ENCODE measurements at regions not wholly inside any gene's neighbourhood (a gene's known extent, or its start where the extent isn't known, plus 50 kb on each side); places are given as distances from the start of the nearest gene placed in this dataset.

DNA sequence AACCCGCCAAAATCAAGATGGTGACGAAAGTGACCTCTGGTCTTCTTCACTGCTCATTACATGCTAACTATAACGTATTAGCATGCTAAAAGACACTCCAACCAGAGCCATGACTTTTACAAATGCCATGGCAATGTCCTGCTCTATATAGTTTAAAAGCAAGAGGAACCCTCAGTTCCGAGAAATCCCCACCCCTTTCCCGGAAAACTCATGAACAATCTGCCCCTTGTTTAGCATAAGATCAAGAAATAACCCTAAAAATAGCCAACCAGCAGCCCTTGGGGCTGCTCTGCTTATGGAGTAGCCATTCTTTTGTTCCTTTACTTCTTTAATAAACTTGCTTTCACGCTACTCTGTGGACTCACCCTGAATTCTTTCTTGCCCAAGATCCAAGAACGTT lies 463.5 kb upstream of the FAM241A start:
- Histone ChIP-seq H3K4me2 (ENCODE audit: control insufficient read depth, extremely low read depth, insufficient read depth, low read depth, low read length) (no peak overlapping the region), H3K36me3 (ENCODE audit: control insufficient read depth in 2 of 2, extremely low read depth in 1 of 2, insufficient read depth in 2 of 2, low read length in 2 of 2) (no peaks in the 10 kb centered on the region), H3K27ac (ENCODE audit: control insufficient read depth, insufficient read depth, low read length) (no peak overlapping the region), H4K20me1 (ENCODE audit: control insufficient read depth, extremely low read depth, insufficient read depth, low read length) (no peaks in the 10 kb centered on the region), H3K9ac (ENCODE audit: control insufficient read depth, extremely low read depth, insufficient read depth, low read length) (no peak overlapping the region), H2AFZ (ENCODE audit: control insufficient read depth, low read length) (no peak overlapping the region), H3K4me1 (ENCODE audit: control insufficient read depth, extremely low read depth, insufficient read depth, low read length) (no peaks in the 10 kb centered on the region), H3K4me3 (ENCODE audit: control insufficient read depth in 2 of 3, extremely low read depth in 1 of 3, insufficient read depth in 2 of 3, low read depth in 1 of 3, low read length in 3 of 3) (no peak overlapping the region), H3K9me1 (ENCODE audit: control insufficient read depth, extremely low read depth, insufficient read depth, low read length) (no peaks in the 10 kb centered on the region), H3K9me3 (ENCODE audit: control insufficient read depth, low read depth, low read length) (no peaks in the 10 kb centered on the region), H3K27me3 (ENCODE audit: control insufficient read depth, extremely low read depth, insufficient read depth, low read length) (no peaks in the 10 kb centered on the region), H3K79me2 (ENCODE audit: control insufficient read depth, insufficient read depth, low read length) (no peaks in the 10 kb centered on the region)
- TF ChIP-seq, protein P1, sequence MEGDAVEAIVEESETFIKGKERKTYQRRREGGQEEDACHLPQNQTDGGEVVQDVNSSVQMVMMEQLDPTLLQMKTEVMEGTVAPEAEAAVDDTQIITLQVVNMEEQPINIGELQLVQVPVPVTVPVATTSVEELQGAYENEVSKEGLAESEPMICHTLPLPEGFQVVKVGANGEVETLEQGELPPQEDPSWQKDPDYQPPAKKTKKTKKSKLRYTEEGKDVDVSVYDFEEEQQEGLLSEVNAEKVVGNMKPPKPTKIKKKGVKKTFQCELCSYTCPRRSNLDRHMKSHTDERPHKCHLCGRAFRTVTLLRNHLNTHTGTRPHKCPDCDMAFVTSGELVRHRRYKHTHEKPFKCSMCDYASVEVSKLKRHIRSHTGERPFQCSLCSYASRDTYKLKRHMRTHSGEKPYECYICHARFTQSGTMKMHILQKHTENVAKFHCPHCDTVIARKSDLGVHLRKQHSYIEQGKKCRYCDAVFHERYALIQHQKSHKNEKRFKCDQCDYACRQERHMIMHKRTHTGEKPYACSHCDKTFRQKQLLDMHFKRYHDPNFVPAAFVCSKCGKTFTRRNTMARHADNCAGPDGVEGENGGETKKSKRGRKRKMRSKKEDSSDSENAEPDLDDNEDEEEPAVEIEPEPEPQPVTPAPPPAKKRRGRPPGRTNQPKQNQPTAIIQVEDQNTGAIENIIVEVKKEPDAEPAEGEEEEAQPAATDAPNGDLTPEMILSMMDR (optimal IDR thresholded peaks at IDR 0.05 in 1 of 3, IDR thresholded peaks at IDR 0.05 in 1 of 3, conservative IDR thresholded peaks at IDR 0.05 in 1 of 3; ENCODE audit: extremely low read depth in 1 of 3, insufficient read depth in 2 of 3, low read length in 3 of 3) = no peak
- no peak for TF ChIP-seq EZH2 (IDR thresholded peaks at IDR 0.05; ENCODE audit: low read length)
- no peak for FAIRE-seq
- DNase-seq (ENCODE audit: low read depth, low spot score) = no peak
- dilution Hi-C loops (cut with MboI; ENCODE audit: extremely low pct_ligation_motif_present, low sequenced_read_pairs) = no loop called here

DNA sequence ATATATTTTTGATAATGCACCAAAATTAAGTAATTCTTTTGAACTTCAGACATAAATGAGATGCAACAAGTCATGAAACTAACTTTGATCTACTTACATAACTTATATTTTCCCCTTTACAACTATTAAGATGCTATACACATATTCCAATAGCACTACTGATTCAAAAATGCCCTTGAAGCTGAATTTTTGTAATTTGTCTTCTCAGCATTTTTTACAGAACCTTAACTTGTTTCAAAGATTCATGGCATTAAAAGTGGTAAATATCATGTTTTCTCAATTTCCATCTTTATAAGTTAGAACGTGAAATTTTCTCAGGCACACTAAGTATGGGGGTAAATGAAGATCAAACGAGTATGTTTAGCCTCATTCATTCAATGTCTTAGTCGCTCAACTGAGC lies 460.0 kb upstream of the FAM241A start:
- H3K4me1 ChIP-seq (ENCODE audit: control insufficient read depth, extremely low read depth, insufficient read depth, low read length) = no peaks in the 10 kb centered on the region
- no peak overlapping the region for H2AFZ ChIP-seq (ENCODE audit: control insufficient read depth, low read length)
- H3K27ac ChIP-seq (ENCODE audit: control insufficient read depth, insufficient read depth, low read length) = no peak overlapping the region
- no peaks in the 10 kb centered on the region for H4K20me1 ChIP-seq (ENCODE audit: control insufficient read depth, extremely low read depth, insufficient read depth, low read length)
- no peaks in the 10 kb centered on the region for H3K9me3 ChIP-seq (ENCODE audit: control insufficient read depth, low read depth, low read length)
- H3K4me3 ChIP-seq (ENCODE audit: control insufficient read depth in 2 of 3, extremely low read depth in 1 of 3, insufficient read depth in 2 of 3, low read depth in 1 of 3, low read length in 3 of 3) = no peak overlapping the region
- TF ChIP-seq, protein P1 (optimal IDR thresholded peaks at IDR 0.05 in 1 of 3, IDR thresholded peaks at IDR 0.05 in 1 of 3, conservative IDR thresholded peaks at IDR 0.05 in 1 of 3; ENCODE audit: extremely low read depth in 1 of 3, insufficient read depth in 2 of 3, low read length in 3 of 3) = no peak
- TF ChIP-seq EZH2 (IDR thresholded peaks at IDR 0.05; ENCODE audit: low read length) = no peak
- H3K36me3 ChIP-seq (ENCODE audit: control insufficient read depth in 2 of 2, extremely low read depth in 1 of 2, insufficient read depth in 2 of 2, low read length in 2 of 2) = no peaks in the 10 kb centered on the region
- FAIRE-seq = no peak
- H3K9me1 ChIP-seq (ENCODE audit: control insufficient read depth, extremely low read depth, insufficient read depth, low read length) = no peaks in the 10 kb centered on the region
- H3K9ac ChIP-seq (ENCODE audit: control insufficient read depth, extremely low read depth, insufficient read depth, low read length) = no peak overlapping the region
- H3K4me2 ChIP-seq (ENCODE audit: control insufficient read depth, extremely low read depth, insufficient read depth, low read depth, low read length) = no peak overlapping the region
- dilution Hi-C loops (cut with MboI; ENCODE audit: extremely low pct_ligation_motif_present, low sequenced_read_pairs) = no loop called here
- no peak for DNase-seq (ENCODE audit: low read depth, low spot score)
- no peaks in the 10 kb centered on the region for H3K79me2 ChIP-seq (ENCODE audit: control insufficient read depth, insufficient read depth, low read length)
- no peaks in the 10 kb centered on the region for H3K27me3 ChIP-seq (ENCODE audit: control insufficient read depth, extremely low read depth, insufficient read depth, low read length)

All from keratinocyte (primary cell).